ENCODE measurements at regions not wholly inside any gene's neighbourhood (a gene's known extent, or its start where the extent isn't known, plus 50 kb on each side); places are given as distances from the start of the nearest gene placed in this dataset.

DNA sequence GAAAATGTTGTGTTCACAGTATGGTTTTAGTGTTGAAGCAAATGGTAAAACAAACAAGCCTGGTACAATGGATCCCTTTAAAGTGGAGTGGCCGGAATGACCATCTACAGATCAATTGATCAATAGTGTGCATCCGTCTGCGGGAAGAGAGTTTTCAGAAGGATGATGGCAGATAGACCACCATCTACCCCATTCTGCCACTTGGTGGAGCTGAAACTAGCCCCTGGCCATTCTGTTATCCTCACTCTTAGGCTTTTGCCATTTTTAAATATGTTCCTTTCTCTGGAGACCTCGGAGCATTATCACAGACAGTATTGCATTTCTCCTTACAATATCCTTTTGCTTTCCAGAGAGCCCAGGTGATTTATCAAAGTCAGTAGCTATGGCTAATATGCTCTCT lies 258.9 kb upstream of the CFAP20DC start:
- no peaks in the 10 kb centered on the region for H3K36me3 ChIP-seq (ENCODE audit: control insufficient read depth, insufficient read depth, low read length)
- no peaks in the 10 kb centered on the region for H3K4me1 ChIP-seq (ENCODE audit: control insufficient read depth, insufficient read depth, low read length)
- no peak for DNase-seq (ENCODE audit: low read depth, low spot score)
- no peak overlapping the region for H3K4me3 ChIP-seq (ENCODE audit: low read length)
- H3K27ac ChIP-seq (ENCODE audit: low read length), result no peak overlapping the region
- no peaks in the 10 kb centered on the region for H3K9me3 ChIP-seq (ENCODE audit: control insufficient read depth, insufficient read depth, low read length)
- no CpG with 5 or more reads among the region's 4 CpGs for WGBS (ENCODE audit: insufficient coverage, insufficient read length)
- H3K27me3 ChIP-seq (ENCODE audit: control insufficient read depth, insufficient read depth, low read length), result no peaks in the 10 kb centered on the region

DNA sequence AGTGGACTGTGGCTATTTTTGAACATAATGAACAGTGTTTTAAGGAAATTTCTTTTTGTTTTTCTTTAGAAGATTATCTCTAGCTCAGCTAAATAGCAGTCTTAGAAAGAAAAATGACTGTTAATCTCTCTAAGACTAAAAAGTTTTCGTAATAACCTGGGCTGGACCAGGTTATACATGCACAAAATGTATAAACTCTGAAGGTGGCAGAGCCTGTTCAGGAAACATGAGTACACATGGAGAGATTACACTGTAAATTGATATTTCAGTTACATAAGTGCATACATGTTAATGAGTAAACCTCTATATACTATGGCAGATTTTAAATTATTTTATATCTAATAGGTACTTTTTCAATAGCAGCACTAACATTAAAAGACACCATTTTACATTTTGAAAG lies 258.2 kb upstream of the CFAP20DC start:
- H3K4me1 ChIP-seq (ENCODE audit: control insufficient read depth, insufficient read depth, low read length), result no peaks in the 10 kb centered on the region
- H3K4me3 ChIP-seq (ENCODE audit: low read length), result no peak overlapping the region
- no peaks in the 10 kb centered on the region for H3K27me3 ChIP-seq (ENCODE audit: control insufficient read depth, insufficient read depth, low read length)
- H3K27ac ChIP-seq (ENCODE audit: low read length), result no peak overlapping the region
- WGBS (ENCODE audit: insufficient coverage, insufficient read length), result no CpG with 5 or more reads among the region's 1 CpG
- H3K36me3 ChIP-seq (ENCODE audit: control insufficient read depth, insufficient read depth, low read length), result no peaks in the 10 kb centered on the region
- no peaks in the 10 kb centered on the region for H3K9me3 ChIP-seq (ENCODE audit: control insufficient read depth, insufficient read depth, low read length)
- DNase-seq (ENCODE audit: low read depth, low spot score), result no peak

DNA sequence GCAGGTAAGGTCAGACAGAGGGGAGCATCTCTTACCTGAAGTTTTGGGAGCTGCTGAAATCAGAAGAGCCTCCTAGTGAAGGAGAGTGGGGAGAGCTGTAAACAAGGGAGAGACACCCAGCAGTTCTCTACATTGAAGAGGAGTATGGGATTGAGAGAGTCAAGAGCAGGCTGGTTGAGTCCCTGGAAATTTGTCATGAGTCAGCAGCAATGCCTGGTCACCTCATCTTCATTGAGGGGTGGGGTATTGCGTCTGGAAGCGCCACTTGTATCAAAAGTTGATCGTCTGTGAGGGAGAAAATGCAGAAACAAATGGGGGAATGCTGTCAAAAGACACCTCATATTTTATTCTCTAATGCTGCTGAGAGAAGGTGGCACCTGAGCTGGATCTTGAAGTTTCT lies 256.6 kb upstream of the CFAP20DC start:
- Histone ChIP-seq H3K27me3 (ENCODE audit: control insufficient read depth, insufficient read depth, low read length) (no peaks in the 10 kb centered on the region), H3K4me1 (ENCODE audit: control insufficient read depth, insufficient read depth, low read length) (no peaks in the 10 kb centered on the region), H3K9me3 (ENCODE audit: control insufficient read depth, insufficient read depth, low read length) (no peaks in the 10 kb centered on the region), H3K36me3 (ENCODE audit: control insufficient read depth, insufficient read depth, low read length) (no peaks in the 10 kb centered on the region), H3K27ac (ENCODE audit: low read length) (no peak overlapping the region), H3K4me3 (ENCODE audit: low read length) (no peak overlapping the region)
- no peak for DNase-seq (ENCODE audit: low read depth, low spot score)
- WGBS (ENCODE audit: insufficient coverage, insufficient read length), result no CpG with 5 or more reads among the region's 3 CpGs

DNA sequence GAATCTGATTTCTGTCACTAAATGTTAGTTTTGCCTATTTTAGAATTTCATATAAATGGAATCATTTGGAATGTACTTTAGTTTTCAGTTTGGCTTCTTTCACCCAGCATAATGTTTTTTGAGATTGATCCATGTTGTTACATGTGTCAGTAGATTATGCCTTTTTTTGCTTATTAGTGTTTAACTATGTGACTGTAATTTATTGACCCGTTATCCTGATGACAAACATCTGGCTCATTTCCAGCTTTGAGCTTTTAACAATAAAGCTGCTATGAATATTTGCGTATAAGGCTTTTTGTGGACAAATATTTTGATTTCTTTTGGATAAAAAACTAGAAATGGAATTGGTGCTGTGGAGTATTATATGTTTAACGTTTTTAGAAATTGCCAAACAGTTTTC lies 254.5 kb upstream of the CFAP20DC start:
- Histone ChIP-seq H3K4me1 (ENCODE audit: control insufficient read depth, insufficient read depth, low read length) (no peaks in the 10 kb centered on the region), H3K36me3 (ENCODE audit: control insufficient read depth, insufficient read depth, low read length) (no peaks in the 10 kb centered on the region), H3K27me3 (ENCODE audit: control insufficient read depth, insufficient read depth, low read length) (no peaks in the 10 kb centered on the region), H3K27ac (ENCODE audit: low read length) (no peak overlapping the region), H3K4me3 (ENCODE audit: low read length) (no peak overlapping the region), H3K9me3 (ENCODE audit: control insufficient read depth, insufficient read depth, low read length) (no peaks in the 10 kb centered on the region)
- DNase-seq (ENCODE audit: low read depth, low spot score), result no peak
- 100% methylated on average over 1 of the region's 3 CpGs for WGBS (ENCODE audit: insufficient coverage, insufficient read length)

DNA sequence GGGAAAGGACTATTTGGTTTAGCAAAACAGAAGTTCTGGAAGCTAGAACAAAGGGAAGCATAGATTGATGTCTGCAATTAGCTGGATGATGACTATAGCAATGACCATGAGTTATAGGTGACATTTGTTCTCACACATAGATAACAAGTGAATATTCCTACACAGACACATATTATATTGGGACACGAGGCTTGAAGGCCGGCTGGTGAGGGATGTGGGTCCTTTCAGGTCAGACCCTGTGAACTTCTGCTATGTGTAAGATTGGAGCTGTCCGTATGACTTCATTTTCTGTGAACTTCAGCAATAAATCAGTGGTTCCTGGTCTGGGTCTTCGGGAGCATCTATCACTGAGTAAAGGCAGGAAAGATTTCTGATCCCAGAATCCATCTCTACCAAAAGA lies 253.6 kb upstream of the CFAP20DC start:
- Histone ChIP-seq H3K9me3 (ENCODE audit: control insufficient read depth, insufficient read depth, low read length) (no peaks in the 10 kb centered on the region), H3K4me3 (ENCODE audit: low read length) (no peak overlapping the region), H3K36me3 (ENCODE audit: control insufficient read depth, insufficient read depth, low read length) (no peaks in the 10 kb centered on the region), H3K27me3 (ENCODE audit: control insufficient read depth, insufficient read depth, low read length) (no peaks in the 10 kb centered on the region), H3K27ac (ENCODE audit: low read length) (no peak overlapping the region), H3K4me1 (ENCODE audit: control insufficient read depth, insufficient read depth, low read length) (no peaks in the 10 kb centered on the region)
- WGBS (ENCODE audit: insufficient coverage, insufficient read length), result no CpG with 5 or more reads among the region's 4 CpGs
- no peak for DNase-seq (ENCODE audit: low read depth, low spot score)

DNA sequence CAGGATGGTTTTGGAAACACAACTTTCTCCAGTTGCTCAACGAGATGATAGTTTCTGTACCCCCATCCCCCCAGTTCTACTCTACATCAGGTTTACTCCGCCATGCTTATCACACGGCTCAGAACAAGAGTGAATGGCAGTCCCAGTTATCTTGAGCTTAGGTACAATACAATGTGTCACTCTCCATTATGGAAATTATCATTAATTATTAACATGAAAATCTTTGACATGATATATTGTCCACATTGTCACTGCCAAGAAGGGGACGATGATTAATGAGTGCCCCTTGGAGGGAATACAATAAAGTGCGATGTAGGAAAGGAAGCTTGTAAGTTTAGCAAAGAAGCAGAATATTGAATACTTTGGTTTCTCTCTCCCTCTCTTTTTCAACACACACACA lies 252.6 kb upstream of the CFAP20DC start:
- no peak overlapping the region for H3K4me3 ChIP-seq (ENCODE audit: low read length)
- H3K4me1 ChIP-seq (ENCODE audit: control insufficient read depth, insufficient read depth, low read length), result no peaks in the 10 kb centered on the region
- WGBS (ENCODE audit: insufficient coverage, insufficient read length), result no CpG with 5 or more reads among the region's 5 CpGs
- H3K27ac ChIP-seq (ENCODE audit: low read length), result no peak overlapping the region
- H3K36me3 ChIP-seq (ENCODE audit: control insufficient read depth, insufficient read depth, low read length), result no peaks in the 10 kb centered on the region
- DNase-seq (ENCODE audit: low read depth, low spot score), result no peak
- no peaks in the 10 kb centered on the region for H3K27me3 ChIP-seq (ENCODE audit: control insufficient read depth, insufficient read depth, low read length)
- no peaks in the 10 kb centered on the region for H3K9me3 ChIP-seq (ENCODE audit: control insufficient read depth, insufficient read depth, low read length)

DNA sequence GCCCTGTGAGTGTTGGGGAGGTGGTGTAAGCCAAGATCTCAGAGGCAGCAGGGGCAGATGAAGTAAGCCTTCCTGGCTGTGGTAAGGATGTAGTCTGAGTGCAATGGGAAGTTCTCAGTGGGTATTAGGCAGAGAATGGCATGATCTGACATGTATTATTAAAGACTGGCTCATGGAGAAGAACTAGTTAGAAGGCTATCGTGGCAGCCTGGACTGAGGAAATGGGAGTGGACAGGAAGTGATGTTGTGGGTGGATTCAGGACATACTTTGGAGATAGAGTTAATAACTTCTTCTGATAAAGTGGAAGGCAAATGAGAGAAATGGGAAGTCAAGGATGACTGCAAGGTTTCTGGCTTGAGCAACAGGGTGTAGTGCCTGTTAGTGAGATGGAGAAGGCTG lies 250.9 kb upstream of the CFAP20DC start:
- WGBS (ENCODE audit: insufficient coverage, insufficient read length), result no CpG with 5 or more reads among the region's 1 CpG
- H3K4me3 ChIP-seq (ENCODE audit: low read length), result no peak overlapping the region
- H3K27ac ChIP-seq (ENCODE audit: low read length), result no peak overlapping the region
- no peaks in the 10 kb centered on the region for H3K27me3 ChIP-seq (ENCODE audit: control insufficient read depth, insufficient read depth, low read length)
- no peaks in the 10 kb centered on the region for H3K9me3 ChIP-seq (ENCODE audit: control insufficient read depth, insufficient read depth, low read length)
- no peaks in the 10 kb centered on the region for H3K36me3 ChIP-seq (ENCODE audit: control insufficient read depth, insufficient read depth, low read length)
- no peaks in the 10 kb centered on the region for H3K4me1 ChIP-seq (ENCODE audit: control insufficient read depth, insufficient read depth, low read length)
- no peak for DNase-seq (ENCODE audit: low read depth, low spot score)

DNA sequence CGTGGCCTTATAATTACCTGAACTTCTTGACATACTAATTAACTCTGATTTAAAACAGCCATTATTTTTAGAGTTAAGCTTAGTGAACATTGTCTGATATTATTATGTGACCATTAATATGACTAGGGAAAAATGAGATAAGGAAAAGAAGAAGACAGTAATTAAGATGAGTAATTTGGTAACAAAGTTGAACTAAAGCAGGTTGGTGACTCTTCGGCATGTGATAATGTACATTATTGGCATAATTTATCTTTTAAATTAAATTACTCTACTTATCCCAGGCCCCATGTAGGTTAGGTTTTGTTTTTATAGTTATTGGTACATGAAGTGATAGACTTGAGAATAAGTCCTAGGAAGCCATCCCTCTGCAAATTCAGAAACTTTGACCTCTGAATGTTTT lies 249.7 kb upstream of the CFAP20DC start:
- Histone ChIP-seq H3K36me3 (ENCODE audit: control insufficient read depth, insufficient read depth, low read length) (no peaks in the 10 kb centered on the region), H3K4me3 (ENCODE audit: low read length) (no peak overlapping the region), H3K27me3 (ENCODE audit: control insufficient read depth, insufficient read depth, low read length) (no peaks in the 10 kb centered on the region), H3K27ac (ENCODE audit: low read length) (no peak overlapping the region), H3K4me1 (ENCODE audit: control insufficient read depth, insufficient read depth, low read length) (no peaks in the 10 kb centered on the region), H3K9me3 (ENCODE audit: control insufficient read depth, insufficient read depth, low read length) (no peaks in the 10 kb centered on the region)
- no peak for DNase-seq (ENCODE audit: low read depth, low spot score)
- WGBS (ENCODE audit: insufficient coverage, insufficient read length), result no CpG with 5 or more reads among the region's 2 CpGs

DNA sequence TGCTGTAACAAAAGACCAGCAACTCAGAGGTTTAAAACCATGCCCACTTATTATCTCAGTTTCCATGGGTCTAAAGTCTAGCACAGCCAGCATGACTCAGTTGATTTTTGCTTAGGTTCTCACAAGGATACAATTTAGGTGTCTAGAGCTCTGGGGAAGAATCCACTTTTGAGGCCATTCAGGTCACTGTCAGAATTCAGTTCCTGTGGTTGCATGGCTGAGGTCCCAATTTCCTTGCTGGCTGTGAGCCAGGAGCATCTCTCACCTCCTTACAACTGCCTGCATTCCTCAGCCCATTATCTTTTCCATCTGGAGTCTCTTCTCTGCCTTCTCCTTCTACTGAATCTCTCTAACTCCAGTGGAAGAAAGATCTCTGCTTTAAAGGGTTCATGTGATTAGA lies 240.5 kb upstream of the CFAP20DC start:
- no peak overlapping the region for H3K4me3 ChIP-seq (ENCODE audit: low read length)
- no peaks in the 10 kb centered on the region for H3K9me3 ChIP-seq (ENCODE audit: control insufficient read depth, insufficient read depth, low read length)
- no peaks in the 10 kb centered on the region for H3K36me3 ChIP-seq (ENCODE audit: control insufficient read depth, insufficient read depth, low read length)
- H3K4me1 ChIP-seq (ENCODE audit: control insufficient read depth, insufficient read depth, low read length), result no peaks in the 10 kb centered on the region
- no peaks in the 10 kb centered on the region for H3K27me3 ChIP-seq (ENCODE audit: control insufficient read depth, insufficient read depth, low read length)
- H3K27ac ChIP-seq (ENCODE audit: low read length), result no peak overlapping the region
- no peak for DNase-seq (ENCODE audit: low read depth, low spot score)

DNA sequence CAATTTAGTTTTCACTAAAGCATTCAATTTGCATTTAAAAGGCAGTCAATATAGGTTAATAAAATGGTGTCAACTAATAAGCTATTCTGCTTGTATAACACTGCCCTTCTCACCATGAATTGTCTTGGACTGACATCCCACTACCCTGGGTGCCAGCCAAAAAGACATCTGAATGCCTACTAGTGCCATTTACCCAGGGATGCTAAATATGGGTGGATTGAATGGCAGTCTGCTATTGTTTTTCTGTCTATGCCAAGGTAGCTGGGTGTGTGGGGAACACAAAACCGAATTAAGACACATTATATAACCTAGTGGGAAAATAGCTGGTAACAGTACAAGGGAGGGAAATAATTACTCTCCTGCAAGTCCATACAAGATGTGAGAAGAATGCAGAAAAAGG lies 240.0 kb upstream of the CFAP20DC start:
- no peaks in the 10 kb centered on the region for H3K27me3 ChIP-seq (ENCODE audit: control insufficient read depth, insufficient read depth, low read length)
- no peaks in the 10 kb centered on the region for H3K4me1 ChIP-seq (ENCODE audit: control insufficient read depth, insufficient read depth, low read length)
- H3K36me3 ChIP-seq (ENCODE audit: control insufficient read depth, insufficient read depth, low read length), result no peaks in the 10 kb centered on the region
- H3K4me3 ChIP-seq (ENCODE audit: low read length), result no peak overlapping the region
- no peak overlapping the region for H3K27ac ChIP-seq (ENCODE audit: low read length)
- no CpG with 5 or more reads among the region's 1 CpG for WGBS (ENCODE audit: insufficient coverage, insufficient read length)
- no peaks in the 10 kb centered on the region for H3K9me3 ChIP-seq (ENCODE audit: control insufficient read depth, insufficient read depth, low read length)
- no peak for DNase-seq (ENCODE audit: low read depth, low spot score)

DNA sequence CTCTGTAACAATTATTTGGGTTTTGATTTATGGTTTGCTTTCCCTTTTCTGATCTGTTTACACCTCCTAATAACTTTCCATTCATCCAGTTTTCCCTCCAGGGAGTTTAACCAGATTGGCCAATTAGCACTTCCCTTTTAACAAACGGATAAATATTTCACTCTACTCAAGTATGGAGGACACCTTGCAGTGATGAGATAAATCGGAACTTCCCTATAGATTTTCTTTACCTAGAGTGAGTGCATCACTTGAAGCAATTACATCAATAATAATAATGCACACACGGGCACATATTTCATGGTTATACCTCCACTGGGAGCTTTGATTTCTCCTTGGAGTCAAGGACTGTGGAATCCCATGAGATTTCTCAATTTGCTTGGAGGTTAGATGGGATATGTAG lies 239.1 kb upstream of the CFAP20DC start:
- no peak for DNase-seq (ENCODE audit: low read depth, low spot score)
- Histone ChIP-seq H3K9me3 (ENCODE audit: control insufficient read depth, insufficient read depth, low read length) (no peaks in the 10 kb centered on the region), H3K27ac (ENCODE audit: low read length) (no peak overlapping the region), H3K4me1 (ENCODE audit: control insufficient read depth, insufficient read depth, low read length) (no peaks in the 10 kb centered on the region), H3K27me3 (ENCODE audit: control insufficient read depth, insufficient read depth, low read length) (no peaks in the 10 kb centered on the region), H3K36me3 (ENCODE audit: control insufficient read depth, insufficient read depth, low read length) (no peaks in the 10 kb centered on the region), H3K4me3 (ENCODE audit: low read length) (no peak overlapping the region)
- no CpG with 5 or more reads among the region's 3 CpGs for WGBS (ENCODE audit: insufficient coverage, insufficient read length)

Measured in iPS DF 6.9 (cell line).